Hindlimb muscle (tissue), 1 donor: ENCODE measurements at regions not wholly inside any gene's neighbourhood (a gene's known extent, or its start where the extent isn't known, plus 50 kb on each side); places are given as distances from the start of the nearest gene placed in this dataset.

Experiments
- DNase-seq: peaks from one replicate; pipeline ENCODE4 v3.0.0-alpha.2; 2013

- no peak for DNase-seq
Observed at GRCh38 chr2:78315368-78315767, 710.1 kb upstream of the REG3G start.

GRCh38 chr2:78318275-78318674 lies 707.2 kb upstream of the REG3G start:
- DNase-seq = no peak

GRCh38 chr2:78330193-78330592 lies 695.3 kb upstream of the REG3G start:
- no peak for DNase-seq

- no peak for DNase-seq
Observed at GRCh38 chr2:78351208-78351607, 674.3 kb upstream of the REG3G start.

- DNase-seq = no peak
Observed at GRCh38 chr2:78353168-78353567, 672.3 kb upstream of the REG3G start.

GRCh38 chr2:78355967-78356366 lies 669.5 kb upstream of the REG3G start:
- DNase-seq = no peak

GRCh38 chr2:78383576-78383975 lies 641.9 kb upstream of the REG3G start:
- no peak for DNase-seq

GRCh38 chr2:78397198-78397597 lies 628.3 kb upstream of the REG3G start:
- DNase-seq = no peak

- DNase-seq = no peak
Observed at GRCh38 chr2:78407960-78408794, 617.3 kb upstream of the REG3G start.

- DNase-seq = no peak
Observed at GRCh38 chr2:78408795-78409118, 616.7 kb upstream of the REG3G start.

- DNase-seq = no peak
Observed at GRCh38 chr2:78411303-78411702, 614.2 kb upstream of the REG3G start.

GRCh38 chr2:78416625-78417300 lies 608.7 kb upstream of the REG3G start:
- DNase-seq = no peak

- DNase-seq = no peak
Observed at GRCh38 chr2:78417355-78417754, 608.1 kb upstream of the REG3G start.

- peak; percentile 12 for DNase-seq
Observed at GRCh38 chr2:78418021-78418420, 607.5 kb upstream of the REG3G start.

- no peak for DNase-seq
Observed at GRCh38 chr2:78420132-78420531, 605.4 kb upstream of the REG3G start.

- DNase-seq = no peak
Observed at GRCh38 chr2:78423631-78424030, 601.9 kb upstream of the REG3G start.

GRCh38 chr2:78427170-78427569 lies 598.3 kb upstream of the REG3G start:
- DNase-seq = no peak

GRCh38 chr2:78431241-78431640 lies 594.3 kb upstream of the REG3G start:
- DNase-seq = no peak

- no peak for DNase-seq
Observed at GRCh38 chr2:78439122-78439521, 586.4 kb upstream of the REG3G start.

GRCh38 chr2:78455586-78455985 lies 569.9 kb upstream of the REG3G start:
- no peak for DNase-seq

- DNase-seq = no peak
Observed at GRCh38 chr2:78457269-78457668, 568.2 kb upstream of the REG3G start.

- no peak for DNase-seq
Observed at GRCh38 chr2:78465707-78466106, 559.8 kb upstream of the REG3G start.

GRCh38 chr2:78476619-78477229 lies 548.8 kb upstream of the REG3G start:
- DNase-seq = no peak

GRCh38 chr2:78486565-78486964 lies 538.9 kb upstream of the REG3G start:
- DNase-seq = no peak
